KMS-11 (cell line): ENCODE measurements at regions not wholly inside any gene's neighbourhood (a gene's known extent, or its start where the extent isn't known, plus 50 kb on each side); places are given as distances from the start of the nearest gene placed in this dataset.
A peak's percentile ranks its signal among the peaks of the same experiment; 100 is the strongest.

ENCODE experiments used
- H2AFZ ChIP-seq: fragments of 200-600 bp; sonication (generic); 2 replicates; pipeline ENCODE4 v1.6.1; 2016; ENCODE audit warnings: antibody characterized with exemption, mixed run types, low read depth
- H3K27ac ChIP-seq: fragments of 200-600 bp; sonication (generic); 2 replicates; pipeline ENCODE4 v1.6.1; 2016; ENCODE audit warnings: mild to moderate bottlenecking, mixed run types
- H3K27me3 ChIP-seq: fragments of 200-600 bp; sonication (generic); 2 replicates; pipeline ENCODE4 v1.6.1; 2017; ENCODE audit warnings: mild to moderate bottlenecking, low read depth, mixed run types, moderate library complexity; ENCODE audit not compliant: insufficient read depth
- H3K36me3 ChIP-seq: fragments of 200-600 bp; sonication (generic); 2 replicates; pipeline ENCODE4 v1.6.1; 2017; ENCODE audit warnings: mild to moderate bottlenecking, mixed run types; ENCODE audit not compliant: insufficient read depth
- H3K4me1 ChIP-seq: fragments of 200-600 bp; sonication (generic); 2 replicates; pipeline ENCODE4 v1.6.1; 2016; ENCODE audit warnings: mild to moderate bottlenecking, low read depth, mixed run types; ENCODE audit not compliant: poor library complexity, severe bottlenecking
- H3K4me2 ChIP-seq: fragments of 200-600 bp; sonication (generic); 2 replicates; pipeline ENCODE4 v1.7.0; 2016; ENCODE audit warnings: mild to moderate bottlenecking, mixed run types
- H3K4me3 ChIP-seq: fragments of 200-600 bp; sonication (generic); IDR thresholded peaks from 2 replicates; pipeline ENCODE4 v1.6.1; 2017; ENCODE audit warnings: low read depth, low read length, mixed read lengths; ENCODE audit not compliant: insufficient read depth
- H3K79me2 ChIP-seq: fragments of 200-600 bp; sonication (generic); 2 replicates; pipeline ENCODE4 v1.6.1; 2016; ENCODE audit warnings: low read depth, mixed run types; ENCODE audit not compliant: insufficient read depth
- H3K9ac ChIP-seq: fragments of 200-600 bp; sonication (generic); 2 replicates; pipeline ENCODE4 v1.6.1; 2016; ENCODE audit warnings: mild to moderate bottlenecking, mixed run types
- H4K20me1 ChIP-seq: fragments of 200-600 bp; sonication (generic); 2 replicates; pipeline ENCODE4 v1.6.1; 2016; ENCODE audit warnings: mild to moderate bottlenecking, mixed run types; ENCODE audit not compliant: insufficient read depth
- CTCF ChIP-seq: fragments of 200-600 bp; sonication (generic); conservative IDR thresholded peaks from 2 replicates; pipeline ENCODE4 v1.6.1; 2017; ENCODE audit warnings: low read depth, mild to moderate bottlenecking, antibody characterized with exemption, low read length, moderate library complexity, mixed read lengths

- TF ChIP-seq CTCF = no peak
- Histone ChIP-seq H3K9ac (no peak overlapping the region), H3K4me1 (peaks cover 13% of the 10 kb centered on the region), H3K4me2 (no peak overlapping the region; the same call in 1 of the 2 replicates), H3K27me3 (no peaks in the 10 kb centered on the region; the same call in 1 of the 2 replicates), H2AFZ (no peak overlapping the region), H3K4me3 (no peak overlapping the region), H4K20me1 (no peaks in the 10 kb centered on the region), H3K27ac (no peak overlapping the region), H3K79me2 (no peaks in the 10 kb centered on the region), H3K36me3 (no peaks in the 10 kb centered on the region)
Observed at GRCh38 chr5:112548246-112548881, 129.3 kb upstream of the EPB41L4A start.

GRCh38 chr5:112549127-112549526 lies 130.1 kb upstream of the EPB41L4A start:
- Histone ChIP-seq H3K9ac (no peak overlapping the region), H3K36me3 (no peaks in the 10 kb centered on the region), H3K79me2 (no peaks in the 10 kb centered on the region), H3K27ac (no peak overlapping the region; the same call in 1 of the 2 replicates), H3K4me2 (peak overlapping the region; percentile 33; the same call in 1 of the 2 replicates), H2AFZ (no peak overlapping the region), H3K27me3 (no peaks in the 10 kb centered on the region; the same call in 1 of the 2 replicates), H3K4me1 (peaks cover 13% of the 10 kb centered on the region), H3K4me3 (no peak overlapping the region), H4K20me1 (no peaks in the 10 kb centered on the region)
- TF ChIP-seq CTCF = no peak

- Histone ChIP-seq H2AFZ (no peak overlapping the region), H4K20me1 (no peaks in the 10 kb centered on the region), H3K27ac (no peak overlapping the region; the same call in 1 of the 2 replicates), H3K9ac (no peak overlapping the region), H3K4me2 (peak overlapping the region; percentile 33; the same call in 1 of the 2 replicates), H3K79me2 (no peaks in the 10 kb centered on the region), H3K36me3 (no peaks in the 10 kb centered on the region), H3K27me3 (no peaks in the 10 kb centered on the region; the same call in 1 of the 2 replicates), H3K4me3 (no peak overlapping the region), H3K4me1 (peaks cover 13% of the 10 kb centered on the region)
- TF ChIP-seq CTCF = no peak
Observed at GRCh38 chr5:112549605-112550166, 130.6 kb upstream of the EPB41L4A start.

GRCh38 chr5:112551419-112552032 lies 132.4 kb upstream of the EPB41L4A start:
- TF ChIP-seq CTCF = peak; percentile 80

More at GRCh38 chr5:112551419-112552032, 132.4 kb upstream of the EPB41L4A start:
- H3K9ac ChIP-seq = no peak overlapping the region
- peaks cover 13% of the 10 kb centered on the region for H3K4me1 ChIP-seq
- H3K4me3 ChIP-seq = no peak overlapping the region
- H3K4me2 ChIP-seq = no peak overlapping the region
- no peaks in the 10 kb centered on the region for H3K36me3 ChIP-seq
- H3K27me3 ChIP-seq = no peaks in the 10 kb centered on the region; the same call in 1 of the 2 replicates
- no peaks in the 10 kb centered on the region for H4K20me1 ChIP-seq
- H3K27ac ChIP-seq = no peak overlapping the region
- no peak overlapping the region for H2AFZ ChIP-seq
- no peaks in the 10 kb centered on the region for H3K79me2 ChIP-seq
